SKM-1 treated with dmso at 0.1 percent for 144 hours (cell line): ENCODE measurements at regions not wholly inside any gene's neighbourhood (a gene's known extent, or its start where the extent isn't known, plus 50 kb on each side); places are given as distances from the start of the nearest gene placed in this dataset.
"Not testable (repeated sequence)": the region's sequence is repeated elsewhere in the genome, so short reads cannot be mapped to it uniquely, and the experiment has no call there.

Experiments
- DNase-seq: peaks from one replicate; lab custom pipeline; 2025; ENCODE audit not compliant: unreplicated experiment; lab: John Stamatoyannopoulos, UW

- DNase-seq = peak; percentile 3
Measured at GRCh38 chr12:82300611-82301010, 57.6 kb downstream of the CCDC59 start.

GRCh38 chr12:82299319-82300025 is 58.7 kb downstream of the CCDC59 start:
- no peak for DNase-seq

GRCh38 chr12:82290415-82290814 is 67.8 kb downstream of the CCDC59 start:
- no peak for DNase-seq

- not testable (repeated sequence) for DNase-seq
Measured at GRCh38 chr12:82281335-82281734, 76.9 kb downstream of the CCDC59 start.

- no peak for DNase-seq
Measured at GRCh38 chr12:82279536-82280058, 78.6 kb downstream of the CCDC59 start.

- DNase-seq = no peak
Measured at GRCh38 chr12:82277582-82277981, 80.6 kb downstream of the CCDC59 start.

GRCh38 chr12:82242729-82243128 is 115.5 kb downstream of the CCDC59 start:
- no peak for DNase-seq

GRCh38 chr12:82225871-82226270 is 132.3 kb downstream of the CCDC59 start:
- no peak for DNase-seq

- DNase-seq = no peak
Measured at GRCh38 chr12:82223426-82223825, 134.8 kb downstream of the CCDC59 start.

- no peak for DNase-seq
Measured at GRCh38 chr12:82216475-82216874, 141.7 kb downstream of the CCDC59 start.

GRCh38 chr12:82213761-82214160 is 144.4 kb downstream of the CCDC59 start:
- DNase-seq = no peak

- no peak for DNase-seq
Measured at GRCh38 chr12:82210882-82211281, 147.3 kb downstream of the CCDC59 start.

GRCh38 chr12:82209533-82209932 is 148.7 kb downstream of the CCDC59 start:
- DNase-seq = no peak

- no peak for DNase-seq
Measured at GRCh38 chr12:82207556-82207955, 150.6 kb downstream of the CCDC59 start.

GRCh38 chr12:82203086-82203485 is 155.1 kb downstream of the CCDC59 start:
- no peak for DNase-seq

- no peak for DNase-seq
Measured at GRCh38 chr12:82187595-82187994, 170.6 kb downstream of the CCDC59 start.

GRCh38 chr12:82187011-82187410 is 171.2 kb downstream of the CCDC59 start:
- DNase-seq = no peak

- no peak for DNase-seq
Measured at GRCh38 chr12:82186282-82186681, 171.9 kb downstream of the CCDC59 start.

- DNase-seq = no peak
Measured at GRCh38 chr12:82184844-82185243, 173.3 kb downstream of the CCDC59 start.

- DNase-seq = no peak
Measured at GRCh38 chr12:82182601-82183190, 175.5 kb downstream of the CCDC59 start.

- no peak for DNase-seq
Measured at GRCh38 chr12:82176761-82177490, 181.3 kb downstream of the CCDC59 start.

- no peak for DNase-seq
Measured at GRCh38 chr12:82176026-82176425, 182.2 kb downstream of the CCDC59 start.
